Suppressor macrophage treated with lipopolysaccharide for 4 hours (primary cell): ENCODE measurements at regions not wholly inside any gene's neighbourhood (a gene's known extent, or its start where the extent isn't known, plus 50 kb on each side); places are given as distances from the start of the nearest gene placed in this dataset.
"Not testable (repeated sequence)": the region's sequence is repeated elsewhere in the genome, so short reads cannot be mapped to it uniquely, and the experiment has no call there.

Source experiments
- DNase-seq: peaks from one replicate; pipeline ENCODE4 v3.0.0-alpha.2; 2020

DNA sequence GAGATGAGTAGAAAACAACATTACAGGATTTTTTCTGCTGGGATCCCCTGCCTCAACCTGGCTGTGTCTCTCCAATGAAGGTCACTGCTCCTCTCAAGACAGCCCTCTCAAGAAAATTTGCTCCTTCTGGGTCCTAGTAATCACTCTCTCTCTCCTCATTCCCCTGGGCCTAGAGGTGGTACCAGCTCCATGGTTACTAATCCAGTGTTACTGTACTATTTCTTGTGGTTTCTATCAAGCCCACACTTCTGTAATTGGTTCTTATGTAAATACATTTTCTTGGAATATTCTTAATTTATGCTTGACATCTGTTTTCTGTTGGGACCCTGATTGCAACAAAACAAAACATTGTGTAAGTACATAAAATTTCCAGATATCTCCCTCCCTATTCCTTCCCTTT is 123.8 kb upstream of the RORB start:
- DNase-seq = no peak

GRCh38 chr9:74379718-74380117 is 117.4 kb upstream of the RORB start:
- DNase-seq = no peak

- DNase-seq = no peak
Observed at GRCh38 chr9:74391816-74392215, 105.3 kb upstream of the RORB start.

DNA sequence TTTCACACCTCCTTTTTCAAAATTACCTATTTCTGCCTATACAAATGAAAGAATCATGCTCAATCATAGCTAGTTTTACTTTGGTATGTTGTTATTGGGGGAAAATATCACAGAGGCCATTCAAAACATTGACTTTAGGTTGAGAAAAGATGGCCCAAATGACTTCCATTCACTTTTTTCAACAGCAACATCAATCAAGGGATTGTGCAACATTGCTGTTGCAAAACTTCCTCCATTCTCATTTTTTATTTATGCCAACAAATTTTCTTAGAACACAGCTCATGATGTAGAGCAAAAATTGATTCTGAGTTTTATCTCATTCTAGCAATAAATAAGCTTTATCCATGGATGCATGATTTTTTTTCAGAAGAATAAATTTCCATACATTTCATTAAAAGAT is 93.6 kb upstream of the RORB start:
- no peak for DNase-seq

- DNase-seq = no peak
Observed at GRCh38 chr9:74404620-74405019, 92.5 kb upstream of the RORB start.

- no peak for DNase-seq
Observed at GRCh38 chr9:74407166-74407565, 90.0 kb upstream of the RORB start.

- DNase-seq = no peak
Observed at GRCh38 chr9:74412236-74412979, 84.7 kb upstream of the RORB start.

DNA sequence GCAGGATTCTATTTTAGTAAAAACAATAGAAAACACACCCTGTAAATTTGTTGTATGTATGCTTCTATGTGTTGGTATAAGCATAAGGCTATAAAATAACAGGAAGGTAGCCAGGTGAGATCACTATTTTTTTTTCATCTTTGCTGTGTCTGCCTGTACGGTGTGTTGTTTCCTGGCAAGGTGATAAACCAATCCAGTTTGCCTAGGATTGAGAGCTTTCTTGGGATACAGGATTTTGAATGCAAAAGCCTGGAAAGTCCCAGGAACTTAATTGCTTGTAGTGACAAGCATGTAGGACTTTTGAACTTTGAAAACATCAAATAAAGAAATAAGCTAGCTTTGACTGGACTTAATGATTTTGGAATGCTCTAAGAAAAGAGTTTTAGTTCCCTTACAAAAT is 83.3 kb upstream of the RORB start:
- DNase-seq = no peak

GRCh38 chr9:74414325-74414724 is 82.8 kb upstream of the RORB start:
- no peak for DNase-seq

DNA sequence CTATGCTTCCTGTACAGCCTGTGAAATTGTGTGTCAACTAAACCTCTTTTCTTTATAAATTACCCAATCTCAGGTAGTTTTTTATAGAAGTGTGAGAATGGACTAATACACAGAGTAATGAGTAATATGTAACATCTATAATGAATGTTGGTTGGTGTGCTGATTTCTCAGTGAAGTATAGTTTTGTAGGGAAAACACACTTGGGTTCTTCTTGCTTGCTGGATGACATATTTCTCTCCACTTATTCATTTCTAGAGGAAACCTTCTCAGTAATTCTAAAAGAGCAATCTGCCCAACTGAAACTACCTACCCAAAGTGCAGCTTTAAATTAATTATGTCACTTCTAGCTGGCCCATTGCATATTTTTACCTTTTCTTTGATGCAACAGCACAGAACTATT is 81.1 kb upstream of the RORB start:
- DNase-seq = no peak

DNA sequence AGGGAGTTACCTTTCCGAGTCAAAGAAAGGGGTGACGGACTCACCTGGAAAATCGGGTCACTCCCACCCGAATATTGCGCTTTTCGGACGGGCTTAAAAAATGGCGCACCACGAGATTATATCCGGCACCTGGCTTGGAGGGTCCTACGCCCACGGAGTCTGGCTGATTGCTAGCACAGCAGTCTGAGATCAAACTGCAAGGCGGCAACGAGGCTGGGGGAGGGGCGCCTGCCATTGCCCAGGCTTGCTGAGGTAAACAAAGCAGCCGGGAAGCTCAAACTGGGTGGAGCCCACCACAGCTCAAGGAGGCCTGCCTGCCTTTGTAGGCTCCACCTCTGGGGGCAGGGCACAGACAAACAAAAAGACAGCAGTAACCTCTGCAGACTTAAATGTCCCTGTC is 72.6 kb upstream of the RORB start:
- not testable (repeated sequence) for DNase-seq

GRCh38 chr9:74431467-74431866 is 65.7 kb upstream of the RORB start:
- DNase-seq = no peak

GRCh38 chr9:74443036-74443750 is 53.9 kb upstream of the RORB start:
- no peak for DNase-seq

GRCh38 chr9:74444369-74444768 is 52.8 kb upstream of the RORB start:
- DNase-seq = no peak
